AG10803 (cell line): ENCODE measurements at regions not wholly inside any gene's neighbourhood (a gene's known extent, or its start where the extent isn't known, plus 50 kb on each side); places are given as distances from the start of the nearest gene placed in this dataset.

Source experiments
- DNase-seq: peaks from one replicate; pipeline ENCODE4 v3.0.0; 2010; ENCODE audit warnings: low read depth
- H3K4me3 ChIP-seq: 2 replicates; pipeline ENCODE4 v1.5.1; 2011; ENCODE audit warnings: mild to moderate bottlenecking, low read length, control low read depth
- TF ChIP-seq, protein P1 (sequence below): conservative IDR thresholded peaks from 2 replicates; pipeline ENCODE4 v1.5.1; 2011; ENCODE audit warnings: mild to moderate bottlenecking, low read length, control low read depth, inconsistent platforms

DNA sequence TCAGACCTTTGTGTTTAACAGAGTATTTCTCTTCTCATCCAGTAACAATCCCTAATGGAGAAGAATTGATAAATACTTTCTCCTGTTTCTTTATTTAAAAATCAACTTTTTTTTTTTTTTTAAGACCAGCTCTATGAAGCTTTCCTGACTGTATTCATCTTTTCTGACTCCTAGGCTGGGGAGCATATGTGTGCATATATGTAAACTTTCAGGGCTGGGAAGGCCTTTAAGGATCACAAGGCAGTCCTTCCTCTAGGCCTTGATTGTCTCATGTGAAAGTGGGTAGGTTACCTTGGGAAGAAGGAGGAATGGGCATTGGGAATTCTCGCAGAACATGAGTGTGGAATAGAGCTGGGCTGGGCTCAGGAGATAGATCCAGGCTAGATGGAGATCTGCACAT lies 292.9 kb upstream of the SALL1 start:
- no peak overlapping the region for H3K4me3 ChIP-seq
- TF ChIP-seq, protein P1, sequence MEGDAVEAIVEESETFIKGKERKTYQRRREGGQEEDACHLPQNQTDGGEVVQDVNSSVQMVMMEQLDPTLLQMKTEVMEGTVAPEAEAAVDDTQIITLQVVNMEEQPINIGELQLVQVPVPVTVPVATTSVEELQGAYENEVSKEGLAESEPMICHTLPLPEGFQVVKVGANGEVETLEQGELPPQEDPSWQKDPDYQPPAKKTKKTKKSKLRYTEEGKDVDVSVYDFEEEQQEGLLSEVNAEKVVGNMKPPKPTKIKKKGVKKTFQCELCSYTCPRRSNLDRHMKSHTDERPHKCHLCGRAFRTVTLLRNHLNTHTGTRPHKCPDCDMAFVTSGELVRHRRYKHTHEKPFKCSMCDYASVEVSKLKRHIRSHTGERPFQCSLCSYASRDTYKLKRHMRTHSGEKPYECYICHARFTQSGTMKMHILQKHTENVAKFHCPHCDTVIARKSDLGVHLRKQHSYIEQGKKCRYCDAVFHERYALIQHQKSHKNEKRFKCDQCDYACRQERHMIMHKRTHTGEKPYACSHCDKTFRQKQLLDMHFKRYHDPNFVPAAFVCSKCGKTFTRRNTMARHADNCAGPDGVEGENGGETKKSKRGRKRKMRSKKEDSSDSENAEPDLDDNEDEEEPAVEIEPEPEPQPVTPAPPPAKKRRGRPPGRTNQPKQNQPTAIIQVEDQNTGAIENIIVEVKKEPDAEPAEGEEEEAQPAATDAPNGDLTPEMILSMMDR: no peak
- DNase-seq: no peak

GRCh38 chr16:51442141-51442870 lies 291.2 kb upstream of the SALL1 start:
- no peak for DNase-seq
- TF ChIP-seq, protein P1: no peak
- no peak overlapping the region for H3K4me3 ChIP-seq

GRCh38 chr16:51440131-51440889 lies 289.2 kb upstream of the SALL1 start:
- H3K4me3 ChIP-seq: no peak overlapping the region
- TF ChIP-seq, protein P1: no peak
- peak; percentile 20 for DNase-seq

DNA sequence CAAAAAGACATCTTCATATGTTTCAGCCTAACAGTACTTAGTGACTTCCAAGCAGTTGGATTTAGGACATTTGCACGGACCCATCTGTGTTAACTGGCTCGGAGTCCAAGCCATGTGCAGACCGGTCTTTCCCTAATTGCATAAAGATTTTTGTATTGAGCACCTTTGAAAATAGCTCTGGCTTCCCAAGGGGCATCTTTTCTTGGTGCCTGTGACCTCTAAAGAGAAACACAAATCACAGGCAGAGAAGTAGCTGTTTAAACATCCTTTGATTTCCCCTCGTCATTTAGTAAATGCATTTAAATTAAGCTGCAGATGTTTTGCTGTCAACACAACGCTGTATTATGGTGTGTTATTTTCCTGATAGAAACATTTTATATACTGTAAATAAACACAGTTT lies 288.2 kb upstream of the SALL1 start:
- TF ChIP-seq, protein P1: no peak
- H3K4me3 ChIP-seq: no peak overlapping the region
- no peak for DNase-seq

DNA sequence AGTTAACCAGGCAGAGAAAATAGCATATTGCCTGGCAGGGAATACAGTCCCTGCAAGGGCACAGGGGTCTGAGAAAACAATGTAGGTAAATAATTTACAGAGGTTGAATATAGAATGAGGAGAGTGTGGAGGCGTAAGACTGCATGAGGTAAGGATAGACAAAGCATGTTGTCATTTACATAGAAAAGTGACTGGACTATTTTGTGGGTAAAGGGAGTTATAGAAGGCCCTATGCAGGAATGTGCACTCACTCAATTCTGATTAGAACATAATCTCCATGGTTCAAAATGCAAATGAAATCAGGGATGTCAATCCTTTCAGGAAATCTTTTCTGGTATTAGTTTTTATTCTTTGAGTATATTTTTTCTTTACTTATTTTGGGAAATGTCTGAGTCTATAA lies 285.7 kb upstream of the SALL1 start:
- TF ChIP-seq, protein P1: no peak
- H3K4me3 ChIP-seq: no peak overlapping the region
- no peak for DNase-seq

GRCh38 chr16:51434567-51435198 lies 283.6 kb upstream of the SALL1 start:
- no peak for DNase-seq
- H3K4me3 ChIP-seq: no peak overlapping the region
- TF ChIP-seq, protein P1: no peak

DNA sequence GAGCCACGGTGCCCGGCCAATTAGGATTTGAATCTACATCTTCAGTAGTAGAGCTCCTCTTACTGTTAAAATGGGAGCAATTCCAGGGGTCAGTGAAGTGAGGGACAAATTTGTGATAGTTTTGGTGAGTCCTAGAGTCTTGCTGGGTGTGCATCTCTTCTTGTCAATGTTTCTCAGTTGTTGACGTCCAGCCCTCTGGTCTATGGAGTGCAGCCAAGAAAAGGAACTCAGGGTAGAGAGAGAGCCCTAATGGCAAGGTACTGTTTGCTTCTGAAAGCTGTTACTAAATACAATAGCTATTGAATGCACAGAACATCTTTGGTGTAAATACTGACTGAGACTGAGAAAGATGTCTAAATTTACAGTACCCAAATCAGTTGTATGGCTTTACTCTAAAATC lies 282.5 kb upstream of the SALL1 start:
- no peak for DNase-seq
- TF ChIP-seq, protein P1: no peak
- H3K4me3 ChIP-seq: no peak overlapping the region
